Ascending aorta (tissue), 2 donors: ENCODE measurements at regions not wholly inside any gene's neighbourhood (a gene's known extent, or its start where the extent isn't known, plus 50 kb on each side); places are given as distances from the start of the nearest gene placed in this dataset.

ENCODE experiments used
- DNase-seq, 2 donors: peaks; one replicate each; pipeline ENCODE4 v3.0.0-alpha.2; 2019; ENCODE audit warnings: low spot score in 2 of 2
- H3K27ac ChIP-seq, 2 donors: fragments of 200-600 bp; sonication (generic); one replicate each; pipeline ENCODE4 v1.5.1; 2016 to 2017; ENCODE audit warnings: mild to moderate bottlenecking in 1 of 2
- H3K27me3 ChIP-seq: fragments of 200-600 bp; sonication (generic); one replicate; pipeline ENCODE4 v1.5.1; 2017
- H3K36me3 ChIP-seq, 2 donors: fragments of 200-600 bp; sonication (generic); one replicate each; pipeline ENCODE4 v1.5.1; 2016
- H3K4me1 ChIP-seq, 2 donors: fragments of 200-600 bp; sonication (generic); one replicate each; pipeline ENCODE4 v1.5.1; 2016 to 2017; ENCODE audit warnings: mild to moderate bottlenecking in 1 of 2
- H3K4me3 ChIP-seq, 2 donors: fragments of 200-600 bp; sonication (generic); one replicate each; pipeline ENCODE4 v1.5.1; 2016 to 2017; ENCODE audit warnings: mild to moderate bottlenecking in 1 of 2
- H3K9me3 ChIP-seq, 2 donors: fragments of 200-600 bp; sonication (generic); one replicate each; pipeline ENCODE4 v1.5.1; 2016
- CTCF ChIP-seq, 3 experiments: fragments of 200-600 bp in 2 of 3; fragments of 450-650 bp in 1 of 3; sonication (generic) in 2 of 3; IDR thresholded peaks; one replicate each; pipeline ENCODE4 v1.5.1; 2016 to 2019; ENCODE audit warnings: antibody characterized with exemption in 3 of 3, mild to moderate bottlenecking in 1 of 3, moderate library complexity in 1 of 3
- intact Hi-C: fragments of 100-400 bp; cut with DNase I; formaldehyde crosslinking; loops from one replicate; pipeline ENCODE4 v1.15.1; 2023

- Histone ChIP-seq H3K4me1 (no peaks in the 10 kb centered on the region), H3K9me3 (no peaks in the 10 kb centered on the region), H3K27ac (no peak overlapping the region), H3K36me3 (no peaks in the 10 kb centered on the region), H3K27me3 (no peaks in the 10 kb centered on the region), H3K4me3 (no peak overlapping the region)
- TF ChIP-seq CTCF (IDR thresholded peaks at IDR 0.05): no peak
- intact Hi-C loops: no loop called here
- DNase-seq: no peak
Measured at GRCh38 chr12:59388176-59388575, 207.7 kb upstream of the SLC16A7 start.

- Histone ChIP-seq H3K27me3 (no peaks in the 10 kb centered on the region), H3K9me3 (no peaks in the 10 kb centered on the region), H3K36me3 (no peaks in the 10 kb centered on the region), H3K27ac (no peak overlapping the region), H3K4me3 (no peak overlapping the region), H3K4me1 (no peaks in the 10 kb centered on the region)
- intact Hi-C loops: no loop called here
- DNase-seq: no peak
- TF ChIP-seq CTCF (IDR thresholded peaks at IDR 0.05): no peak
Measured at GRCh38 chr12:59386236-59386635, 209.6 kb upstream of the SLC16A7 start.

- Histone ChIP-seq H3K27ac (no peak overlapping the region), H3K9me3 (no peaks in the 10 kb centered on the region), H3K27me3 (no peaks in the 10 kb centered on the region), H3K36me3 (no peaks in the 10 kb centered on the region), H3K4me1 (no peaks in the 10 kb centered on the region), H3K4me3 (no peak overlapping the region)
- no peak for TF ChIP-seq CTCF (IDR thresholded peaks at IDR 0.05)
- intact Hi-C loops: no loop called here
- no peak for DNase-seq
Measured at GRCh38 chr12:59383079-59383822, 212.6 kb upstream of the SLC16A7 start.

DNA sequence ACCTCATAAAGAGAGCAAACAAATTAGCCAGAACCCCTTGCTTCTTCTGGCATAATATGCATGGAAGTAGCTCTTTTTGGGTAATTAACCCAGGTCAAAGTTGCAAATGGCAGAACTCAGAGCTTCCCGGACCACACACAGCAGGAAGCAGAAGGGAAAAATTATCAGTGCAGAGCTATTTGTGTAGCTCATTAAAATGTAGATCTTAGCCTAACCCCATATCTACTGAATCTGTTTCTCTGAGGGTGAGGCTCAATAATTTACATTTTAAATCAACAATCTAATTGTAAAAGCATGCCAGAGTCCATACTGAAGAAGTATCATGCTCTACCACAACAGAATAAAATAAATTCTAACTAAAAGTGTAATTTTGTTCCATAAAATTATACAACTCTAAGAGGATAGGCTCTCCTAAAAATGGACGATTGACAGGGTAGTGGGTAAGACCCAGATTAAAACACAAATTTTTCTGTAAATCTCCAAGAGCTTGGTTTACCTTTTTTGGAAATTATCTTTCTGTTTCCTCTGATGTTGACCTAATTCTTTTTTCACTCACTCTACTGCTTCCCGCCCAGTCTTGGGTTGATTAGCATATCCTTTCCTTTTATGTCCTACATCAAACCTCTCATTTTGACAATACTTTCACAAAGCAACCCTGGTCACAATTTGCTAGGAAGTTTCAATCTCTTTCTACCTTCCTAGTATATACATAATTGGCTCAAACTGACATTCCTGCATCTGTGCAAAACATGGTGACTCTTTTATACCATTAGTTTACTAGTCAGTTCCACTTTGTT lies 213.3 kb upstream of the SLC16A7 start:
- Histone ChIP-seq H3K4me3 (no peak overlapping the region), H3K27ac (no peak overlapping the region), H3K27me3 (no peaks in the 10 kb centered on the region), H3K9me3 (no peaks in the 10 kb centered on the region), H3K36me3 (no peaks in the 10 kb centered on the region), H3K4me1 (no peaks in the 10 kb centered on the region)
- intact Hi-C loops: no loop called here
- DNase-seq: no peak
- TF ChIP-seq CTCF (IDR thresholded peaks at IDR 0.05): no peak

DNA sequence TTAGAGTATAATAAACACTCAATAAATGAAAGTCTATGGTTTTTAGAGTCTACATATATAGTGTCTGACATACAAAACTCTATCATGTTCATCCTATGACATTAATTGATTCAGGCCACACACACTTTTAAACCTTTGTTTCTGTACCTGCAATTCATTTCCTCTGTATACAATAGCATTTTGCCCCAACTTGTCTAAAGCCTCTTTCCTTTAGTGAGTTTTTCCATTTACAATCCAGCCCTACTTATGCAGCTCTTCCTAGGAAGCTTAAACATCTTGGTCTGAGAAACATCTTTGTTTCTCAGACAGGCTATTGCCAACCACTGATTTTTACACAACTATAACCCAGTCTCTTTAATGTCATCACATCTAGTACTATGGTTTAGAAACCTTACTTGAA lies 214.7 kb upstream of the SLC16A7 start:
- H3K4me3 ChIP-seq: no peak overlapping the region
- no peaks in the 10 kb centered on the region for H3K27me3 ChIP-seq
- no peak overlapping the region for H3K27ac ChIP-seq
- TF ChIP-seq CTCF (IDR thresholded peaks at IDR 0.05): no peak
- no peaks in the 10 kb centered on the region for H3K9me3 ChIP-seq
- no peaks in the 10 kb centered on the region for H3K4me1 ChIP-seq
- intact Hi-C loops: no loop called here
- no peak for DNase-seq
- no peaks in the 10 kb centered on the region for H3K36me3 ChIP-seq
